ENCODE measurements at regions not wholly inside any gene's neighbourhood (a gene's known extent, or its start where the extent isn't known, plus 50 kb on each side); places are given as distances from the start of the nearest gene placed in this dataset.

DNA sequence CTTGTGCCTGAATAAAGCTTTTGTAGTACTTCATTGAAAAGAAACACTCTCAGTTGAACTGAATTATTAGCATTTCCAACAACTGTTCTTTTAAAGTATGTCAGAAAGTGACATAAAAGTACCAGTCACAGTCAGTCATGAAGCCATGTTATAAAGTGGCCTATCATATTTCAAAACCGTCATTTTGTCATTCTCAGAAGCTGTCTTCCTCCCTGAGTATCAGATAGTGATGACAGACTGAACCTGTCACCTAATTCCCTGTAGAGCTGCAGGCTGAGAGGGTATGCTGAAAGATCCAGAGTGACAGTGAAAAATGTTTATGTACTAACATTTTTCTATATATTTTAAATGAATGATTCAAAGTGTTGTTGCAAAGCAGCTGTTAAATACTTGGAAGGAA lies 1121.7 kb upstream of the PRMT6 start:
- TF ChIP-seq, protein P1, sequence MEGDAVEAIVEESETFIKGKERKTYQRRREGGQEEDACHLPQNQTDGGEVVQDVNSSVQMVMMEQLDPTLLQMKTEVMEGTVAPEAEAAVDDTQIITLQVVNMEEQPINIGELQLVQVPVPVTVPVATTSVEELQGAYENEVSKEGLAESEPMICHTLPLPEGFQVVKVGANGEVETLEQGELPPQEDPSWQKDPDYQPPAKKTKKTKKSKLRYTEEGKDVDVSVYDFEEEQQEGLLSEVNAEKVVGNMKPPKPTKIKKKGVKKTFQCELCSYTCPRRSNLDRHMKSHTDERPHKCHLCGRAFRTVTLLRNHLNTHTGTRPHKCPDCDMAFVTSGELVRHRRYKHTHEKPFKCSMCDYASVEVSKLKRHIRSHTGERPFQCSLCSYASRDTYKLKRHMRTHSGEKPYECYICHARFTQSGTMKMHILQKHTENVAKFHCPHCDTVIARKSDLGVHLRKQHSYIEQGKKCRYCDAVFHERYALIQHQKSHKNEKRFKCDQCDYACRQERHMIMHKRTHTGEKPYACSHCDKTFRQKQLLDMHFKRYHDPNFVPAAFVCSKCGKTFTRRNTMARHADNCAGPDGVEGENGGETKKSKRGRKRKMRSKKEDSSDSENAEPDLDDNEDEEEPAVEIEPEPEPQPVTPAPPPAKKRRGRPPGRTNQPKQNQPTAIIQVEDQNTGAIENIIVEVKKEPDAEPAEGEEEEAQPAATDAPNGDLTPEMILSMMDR (IDR thresholded peaks at IDR 0.05), result no peak
- no peak for TF ChIP-seq POLR2A (IDR thresholded peaks at IDR 0.05)
